CD4-positive, alpha-beta T cell treated with Interleukin-17A for 1 hour (primary cell): ENCODE measurements at regions not wholly inside any gene's neighbourhood (a gene's known extent, or its start where the extent isn't known, plus 50 kb on each side); places are given as distances from the start of the nearest gene placed in this dataset.

Experiments used
- DNase-seq: peaks from one replicate; pipeline ENCODE4 v3.0.0-alpha.2; 2020

DNA sequence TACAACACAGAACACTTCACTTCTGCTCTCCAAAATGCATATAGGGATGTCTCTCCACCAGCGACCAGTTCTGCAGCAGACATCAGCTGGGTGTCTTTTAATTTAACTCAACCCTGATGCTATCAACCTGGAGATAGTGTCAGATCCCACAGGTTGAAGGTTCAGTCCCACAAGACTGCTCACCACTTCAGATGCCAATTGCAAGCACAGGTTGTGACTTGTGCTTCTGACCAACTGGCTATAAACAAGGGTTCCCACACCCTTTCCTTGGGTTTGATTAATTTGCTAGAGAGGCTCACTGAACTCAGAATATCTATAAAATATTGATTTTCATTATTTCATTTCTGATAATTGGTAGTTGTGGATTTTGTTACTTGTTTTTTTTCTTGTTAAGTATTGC lies 177.4 kb upstream of the HS3ST1 start:
- no peak for DNase-seq

DNA sequence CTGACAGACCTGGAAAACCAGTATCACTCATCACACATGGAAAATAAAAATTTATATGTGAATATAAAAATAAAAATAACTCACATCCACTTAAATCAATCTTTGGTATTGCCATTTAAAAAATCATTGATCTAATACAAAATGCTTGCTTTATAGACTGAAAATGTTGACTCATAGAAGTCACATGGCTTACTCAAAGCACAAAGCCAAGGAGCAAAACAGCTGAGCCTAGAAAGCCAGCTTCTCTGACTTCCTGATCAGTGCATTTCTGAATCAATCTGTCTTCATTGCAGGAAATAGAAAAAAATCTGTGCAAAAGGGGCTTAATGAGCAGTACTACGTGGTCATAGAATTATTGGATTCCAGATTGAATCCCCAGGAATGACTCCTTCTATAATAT lies 176.9 kb upstream of the HS3ST1 start:
- no peak for DNase-seq

DNA sequence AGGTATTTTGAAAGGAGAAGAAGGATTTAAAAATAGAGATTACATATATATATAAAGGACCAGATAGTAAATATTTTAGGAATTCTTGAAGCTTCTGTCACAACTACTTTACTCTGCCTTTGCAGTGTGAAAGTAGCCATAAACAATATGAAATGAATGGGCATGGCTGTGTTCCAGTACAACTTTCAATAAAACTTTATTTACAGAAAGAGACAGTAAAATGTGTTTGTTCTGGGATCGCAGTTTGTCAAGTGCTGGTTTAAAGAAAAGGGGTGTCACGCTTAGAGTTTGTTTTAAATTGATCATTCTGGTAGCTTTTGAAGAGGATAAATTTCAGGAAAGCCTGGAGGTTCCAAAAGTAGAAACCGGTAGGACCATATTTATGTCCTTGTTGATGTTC lies 176.1 kb upstream of the HS3ST1 start:
- DNase-seq: no peak

DNA sequence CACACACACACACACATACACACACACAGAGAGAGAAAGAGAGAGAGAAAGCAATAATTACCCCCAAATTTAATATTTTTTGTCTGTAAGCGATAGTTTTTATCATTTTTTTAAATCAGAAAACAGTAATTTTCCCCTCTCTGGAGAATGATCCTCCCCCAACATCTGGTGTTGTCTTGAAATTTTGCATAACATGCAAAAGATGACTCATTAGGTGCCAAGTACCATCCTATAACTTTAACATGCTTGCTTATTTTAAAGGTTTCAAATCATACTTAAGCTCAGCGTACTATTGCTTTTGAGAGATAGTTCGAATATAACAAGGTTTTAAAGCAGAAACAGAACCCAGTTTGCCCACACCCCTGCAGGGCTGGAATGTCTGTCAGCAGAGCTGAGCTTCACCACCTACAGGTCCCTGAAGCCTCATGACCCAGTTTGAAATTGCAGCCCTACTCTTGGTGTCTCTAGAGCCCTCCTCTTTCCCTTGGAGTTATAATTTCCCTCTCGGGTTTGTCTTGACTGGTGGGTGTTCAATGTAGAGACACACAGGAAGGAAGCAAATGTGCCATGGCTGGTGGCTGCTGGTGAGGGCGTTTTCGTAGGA lies 175.0 kb upstream of the HS3ST1 start:
- no peak for DNase-seq

DNA sequence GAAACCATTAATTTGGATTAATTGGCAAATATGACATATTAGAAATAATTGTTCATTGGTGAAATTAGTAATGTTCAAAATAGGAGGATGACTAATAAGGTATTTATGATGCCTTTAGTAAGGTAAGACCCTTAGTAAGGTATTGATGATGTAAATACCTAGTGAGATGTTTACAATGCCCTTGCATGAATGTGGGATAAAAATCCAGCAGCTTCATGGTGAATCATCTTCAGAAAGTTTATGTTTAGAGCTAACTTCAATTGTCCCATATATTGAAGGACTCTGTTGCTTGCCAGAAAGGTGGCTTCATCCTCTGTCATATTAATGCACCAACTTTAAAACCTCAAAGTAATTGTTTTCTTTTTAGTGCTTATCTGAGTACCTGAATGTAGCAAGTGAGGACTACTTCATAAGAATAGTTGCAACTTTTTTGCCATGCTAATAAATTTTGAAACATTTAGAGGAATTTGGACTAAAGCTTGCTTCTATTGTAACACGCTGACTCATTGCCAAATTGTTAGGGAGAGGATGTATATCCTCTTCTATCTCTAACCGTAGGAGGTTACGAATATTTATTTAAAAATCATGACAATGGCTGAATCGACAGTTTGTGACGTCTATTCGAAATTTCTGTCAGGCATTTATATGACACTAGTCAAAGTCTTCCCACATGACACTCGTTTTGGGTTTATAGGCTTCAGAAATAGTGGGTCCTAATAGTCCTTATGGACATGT lies 174.1 kb upstream of the HS3ST1 start:
- no peak for DNase-seq

DNA sequence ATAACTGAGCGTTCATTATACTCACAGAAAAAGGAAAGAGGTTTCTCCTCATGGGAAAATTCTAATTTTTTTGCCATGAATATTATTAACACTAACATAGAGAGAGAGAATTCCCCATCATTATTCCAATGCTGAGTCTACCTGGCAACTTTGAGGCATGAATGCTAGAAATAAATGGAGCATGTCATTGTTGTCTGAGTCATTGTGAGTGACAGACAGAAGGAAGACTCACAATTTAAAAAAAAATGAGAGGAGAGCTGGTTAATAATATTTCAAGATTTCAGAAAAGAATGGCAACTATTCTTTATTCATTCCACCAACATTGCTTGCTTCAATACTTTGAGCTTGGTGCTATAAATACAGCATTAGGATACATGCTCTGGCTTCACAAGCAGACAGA lies 170.4 kb upstream of the HS3ST1 start:
- no peak for DNase-seq

DNA sequence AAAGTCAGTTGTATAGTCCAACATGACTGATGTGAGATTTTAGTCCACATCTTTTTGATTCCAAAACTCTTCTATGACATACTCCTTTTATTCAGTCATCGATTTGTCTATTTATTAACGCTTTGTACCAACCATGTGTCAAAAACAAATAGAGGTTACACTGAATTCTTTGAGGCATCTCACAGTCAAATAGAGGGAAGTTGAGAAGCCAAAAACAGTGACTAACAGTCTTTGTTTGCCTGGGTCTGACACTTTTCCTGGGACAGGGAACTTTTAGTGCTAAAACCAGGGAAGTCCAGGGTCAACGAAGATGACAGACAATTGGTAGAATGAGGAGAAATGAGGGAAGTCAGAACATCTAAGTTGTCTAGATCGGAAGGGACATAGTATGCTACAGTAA lies 169.9 kb upstream of the HS3ST1 start:
- no peak for DNase-seq

DNA sequence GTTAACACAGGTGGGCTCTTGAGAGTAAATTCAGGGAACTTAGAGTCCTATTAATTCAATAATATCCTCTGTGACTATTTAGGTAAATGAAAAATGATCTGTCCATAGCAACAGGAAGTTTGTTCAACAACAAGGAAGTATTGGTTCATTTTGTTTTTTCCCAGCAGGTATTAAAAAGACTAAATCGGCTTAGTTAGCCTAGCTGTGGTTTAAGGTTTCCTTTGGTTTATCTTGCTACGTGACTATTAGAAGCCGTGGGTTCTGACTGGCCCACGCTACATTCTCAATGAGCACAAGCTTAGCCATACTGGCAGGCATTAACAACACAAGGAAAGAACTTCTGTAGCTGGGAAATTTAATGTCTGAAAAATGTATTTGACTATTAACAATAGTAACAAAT lies 168.8 kb upstream of the HS3ST1 start:
- no peak for DNase-seq

DNA sequence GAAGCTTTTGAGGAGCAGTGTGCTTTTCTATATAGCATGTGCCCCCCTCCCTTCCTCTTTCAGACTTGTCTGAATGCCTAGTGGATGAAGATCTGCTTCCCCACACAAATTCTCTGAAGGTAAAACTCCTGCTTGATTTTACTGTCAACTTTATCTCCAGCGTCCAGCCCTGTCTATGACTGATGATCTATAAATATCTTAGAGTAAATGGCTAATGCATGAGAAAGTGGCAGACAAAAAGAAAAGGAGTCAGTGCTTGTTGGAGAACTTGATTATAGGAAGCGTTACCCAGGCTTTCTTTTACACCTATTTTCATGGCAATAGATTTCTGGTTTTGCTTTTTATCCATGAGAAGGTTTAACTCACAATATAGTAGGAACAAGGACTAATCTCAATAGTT lies 168.3 kb upstream of the HS3ST1 start:
- no peak for DNase-seq

DNA sequence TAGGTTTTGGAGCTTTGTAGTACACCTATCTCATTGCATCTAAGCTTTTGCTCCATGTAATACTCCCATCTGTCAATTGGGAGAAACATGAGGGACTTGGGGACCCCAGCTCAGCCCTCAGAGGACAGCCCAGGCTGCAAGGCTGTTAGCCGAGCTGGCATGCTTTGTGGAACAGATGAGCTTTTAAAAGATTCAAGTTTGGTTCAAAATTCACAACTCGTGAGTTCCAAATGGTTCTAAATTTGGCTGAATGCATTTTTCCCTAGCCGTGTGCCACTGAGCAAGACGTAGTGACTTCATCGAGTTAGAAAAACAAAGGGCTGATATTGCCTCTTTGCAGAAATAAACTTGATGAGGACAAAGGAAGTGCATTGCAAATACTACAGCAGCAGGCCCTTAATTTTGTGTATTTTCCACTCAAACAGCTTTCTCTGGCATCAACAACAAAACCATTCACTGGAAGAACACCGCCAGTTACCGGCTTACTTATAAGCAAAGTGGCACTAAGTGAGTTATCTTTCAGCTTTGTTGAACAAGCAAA lies 165.0 kb upstream of the HS3ST1 start:
- DNase-seq: no peak

DNA sequence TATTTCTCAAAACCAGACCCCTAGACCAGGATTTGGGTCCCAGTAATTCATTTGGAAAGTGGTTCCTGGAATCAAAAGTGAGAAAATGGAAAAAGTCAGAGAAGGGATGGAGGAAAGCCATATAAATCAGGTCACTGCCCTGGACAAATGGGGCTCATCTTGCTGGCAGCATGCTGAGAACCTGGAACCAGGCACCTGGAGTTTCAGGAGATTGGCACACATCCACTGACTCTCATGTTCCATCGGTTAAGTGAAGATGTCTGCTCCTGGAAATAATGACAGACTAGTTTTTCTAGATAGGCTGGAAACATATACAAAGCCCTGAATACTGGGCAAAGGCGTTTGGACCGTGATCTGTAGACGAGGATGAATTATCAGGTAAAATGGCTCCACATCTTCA lies 163.6 kb upstream of the HS3ST1 start:
- DNase-seq: no peak

DNA sequence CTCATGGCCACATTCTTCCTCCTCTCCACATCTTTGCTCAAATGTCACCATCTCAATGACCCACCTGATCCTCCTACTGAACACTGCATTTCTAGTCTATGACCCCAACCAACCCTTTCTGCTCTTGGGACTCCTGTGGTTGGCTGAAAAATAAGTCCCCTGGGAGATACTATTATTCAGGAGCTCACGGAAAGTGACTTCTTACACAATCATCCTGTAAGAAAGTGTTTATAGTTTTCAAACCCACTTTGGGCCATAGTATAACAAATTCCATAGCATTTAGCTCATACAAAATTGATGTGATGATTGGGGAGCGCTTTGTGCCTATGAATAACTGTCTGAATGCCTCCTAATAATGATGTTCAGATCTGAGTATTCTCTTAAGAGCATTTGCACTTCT lies 161.4 kb upstream of the HS3ST1 start:
- DNase-seq: no peak

DNA sequence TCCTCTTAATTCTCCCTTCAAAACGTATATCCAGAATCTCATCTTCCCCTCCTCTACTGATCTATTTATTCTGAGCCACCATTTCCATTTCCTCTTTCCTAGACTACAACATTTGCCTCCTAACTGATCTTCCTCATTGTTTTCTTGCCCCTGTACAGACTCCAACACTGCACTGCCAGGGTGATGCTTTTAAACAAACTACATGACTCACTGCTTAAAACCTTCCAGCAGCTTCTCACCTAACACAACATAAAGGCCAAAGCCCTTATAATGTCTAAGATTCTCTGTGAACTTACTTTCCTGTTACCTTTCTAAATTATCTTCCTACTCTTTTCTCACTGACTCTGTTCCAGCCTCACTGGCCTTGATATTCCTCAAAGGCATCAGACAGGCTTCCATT lies 161.0 kb upstream of the HS3ST1 start:
- DNase-seq: no peak

DNA sequence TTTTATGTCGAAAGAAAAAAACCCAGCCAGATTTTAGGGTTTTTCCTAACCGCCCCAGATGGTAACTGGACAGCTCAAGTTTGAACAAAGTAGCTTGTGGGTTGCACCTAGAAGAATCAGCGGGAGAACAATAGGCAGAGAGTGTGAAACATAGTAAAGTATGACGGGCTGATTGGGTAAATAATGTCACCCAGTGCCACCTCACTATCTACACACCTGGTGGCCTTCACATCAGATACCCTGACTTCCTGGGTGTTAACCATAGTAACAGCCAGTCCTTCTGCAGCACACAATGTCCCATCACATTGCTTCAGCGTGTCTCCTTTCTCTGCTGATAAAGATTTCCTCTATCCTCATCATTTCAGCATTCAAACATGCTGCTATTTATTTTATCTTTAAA lies 159.1 kb upstream of the HS3ST1 start:
- no peak for DNase-seq

DNA sequence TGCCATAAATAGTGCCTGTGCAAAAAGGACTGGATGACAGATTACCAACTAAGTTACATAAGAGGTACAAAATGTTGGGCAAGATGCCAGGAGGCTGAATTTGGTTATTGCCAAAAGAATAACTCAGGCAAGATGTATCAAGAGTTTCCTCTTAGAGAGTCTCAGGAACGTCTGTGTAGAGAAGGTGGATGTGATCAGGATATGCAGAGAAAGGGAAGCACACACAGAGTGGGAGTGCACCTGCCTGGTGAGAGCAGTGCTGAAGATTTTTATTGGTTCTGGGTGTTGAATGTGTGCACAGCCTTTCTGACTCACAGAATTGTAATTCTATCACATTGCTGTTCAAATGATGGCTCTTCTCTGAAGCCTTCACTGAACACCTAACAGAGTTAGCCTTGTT lies 156.8 kb upstream of the HS3ST1 start:
- no peak for DNase-seq

DNA sequence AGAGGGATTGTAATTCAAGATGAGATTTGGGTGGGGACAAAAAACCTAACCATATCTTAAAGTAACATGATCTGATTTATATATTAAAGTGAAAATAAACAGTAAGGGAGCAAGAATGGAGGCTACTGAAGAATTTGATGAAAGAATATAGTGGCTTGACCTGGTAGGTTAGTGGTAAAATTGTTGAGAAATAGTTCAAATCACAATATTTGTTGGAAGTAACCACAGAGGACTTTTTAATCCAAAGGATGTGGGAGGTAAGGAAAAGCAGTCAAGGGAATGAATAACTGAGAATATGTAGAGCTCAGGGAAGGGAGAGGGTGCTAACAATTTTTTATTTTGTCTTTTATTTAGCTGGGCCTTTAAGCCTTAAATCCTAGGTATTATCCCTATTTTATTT lies 139.8 kb upstream of the HS3ST1 start:
- DNase-seq: no peak

DNA sequence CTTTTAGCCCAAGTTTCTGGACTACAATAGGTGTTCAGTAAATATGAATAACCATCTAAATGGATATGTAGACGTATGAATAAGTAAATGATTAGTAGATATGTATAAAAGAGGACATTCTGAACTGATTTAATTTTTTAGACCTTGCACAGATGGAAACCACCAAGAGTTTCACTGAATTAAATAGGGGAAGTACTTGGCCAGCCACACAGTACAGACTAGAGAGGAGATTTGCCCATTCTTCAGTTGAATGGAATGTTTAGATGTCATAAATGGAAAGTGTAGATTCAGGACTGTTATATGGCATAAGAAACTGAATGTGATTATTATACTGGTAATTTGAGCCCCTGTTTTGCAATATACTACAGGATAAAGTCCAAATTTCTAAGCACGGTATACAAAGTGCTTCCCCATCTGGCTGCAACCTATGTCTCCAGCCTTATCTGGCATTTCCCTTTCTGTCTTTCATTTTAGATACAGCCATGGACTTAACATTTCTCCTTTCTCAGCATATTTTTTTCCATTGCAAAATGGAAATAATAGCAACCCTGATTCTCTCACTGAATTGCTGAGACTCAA lies 137.8 kb upstream of the HS3ST1 start:
- DNase-seq: no peak

DNA sequence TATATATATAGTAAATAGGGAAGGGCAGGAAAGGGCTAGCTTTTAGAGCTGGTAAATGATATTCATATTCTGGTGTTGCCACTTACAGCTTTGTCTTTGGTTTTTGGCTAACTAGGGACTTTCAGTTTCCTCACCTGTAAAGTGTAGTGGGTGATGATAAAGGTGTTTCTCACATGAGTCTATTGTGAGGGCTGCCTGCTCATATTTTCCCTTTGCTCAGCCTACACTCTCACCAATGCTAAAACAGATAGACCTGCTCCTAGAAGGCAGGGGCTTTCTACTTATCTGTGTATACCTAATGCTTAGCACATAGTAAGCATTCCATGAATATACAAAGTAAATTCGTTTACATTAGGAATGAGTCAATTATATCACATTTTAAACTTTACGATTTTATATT lies 137.2 kb upstream of the HS3ST1 start:
- DNase-seq: no peak

DNA sequence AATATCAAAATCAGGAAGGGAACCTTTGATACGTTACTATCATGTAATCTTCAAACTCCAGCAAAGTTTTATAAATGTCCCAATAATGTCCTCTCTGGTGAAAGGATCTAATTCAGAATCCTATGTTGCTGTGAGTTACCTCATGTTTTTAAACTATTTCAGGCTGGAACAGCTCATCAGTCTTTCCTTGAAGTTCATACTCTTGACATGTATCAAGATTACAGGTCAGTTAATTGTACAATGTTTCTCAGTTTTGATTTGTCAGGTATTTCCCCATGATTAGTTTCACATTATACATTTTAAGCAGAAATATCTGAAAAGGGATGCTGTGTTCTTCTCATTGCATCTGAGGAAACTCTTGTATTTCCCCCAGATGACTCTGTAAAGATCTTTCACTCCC lies 136.5 kb upstream of the HS3ST1 start:
- DNase-seq: no peak

DNA sequence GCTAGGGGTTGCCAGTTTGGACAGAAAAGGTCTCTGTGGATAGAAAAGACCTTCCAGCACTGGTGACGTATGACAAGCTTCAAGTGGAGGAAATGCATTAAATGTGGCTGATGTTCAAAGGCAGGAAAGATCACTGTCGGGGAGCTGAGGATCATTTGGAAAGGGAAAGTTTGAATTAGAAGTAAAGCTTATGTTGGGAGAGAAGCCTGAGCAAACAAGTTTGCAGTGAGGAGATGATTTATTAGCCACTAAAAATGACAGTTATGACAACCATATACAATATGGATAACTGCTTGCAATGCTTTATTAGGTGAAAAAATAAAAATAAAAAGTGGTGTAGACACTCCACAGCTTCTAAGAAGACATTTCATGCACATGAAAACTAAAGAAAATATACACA lies 135.3 kb upstream of the HS3ST1 start:
- DNase-seq: no peak

DNA sequence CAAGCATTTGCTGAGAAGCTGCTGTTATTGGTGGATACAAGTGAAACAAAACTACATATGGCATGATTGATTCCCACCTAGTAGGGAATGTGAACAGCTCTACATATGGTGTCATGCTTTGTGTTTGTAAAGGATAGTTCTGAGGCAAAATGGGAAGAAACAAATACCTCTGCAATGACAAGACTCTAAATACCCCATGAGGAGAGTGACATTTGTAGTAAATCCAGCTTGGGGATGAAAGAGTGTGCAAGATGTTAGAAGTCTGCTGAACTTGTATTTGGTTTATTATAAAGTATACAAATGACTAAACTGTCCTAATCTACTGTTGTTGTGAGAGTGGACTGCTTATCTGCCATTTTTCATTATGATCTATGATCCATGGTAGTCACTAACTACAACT lies 120.8 kb upstream of the HS3ST1 start:
- no peak for DNase-seq

DNA sequence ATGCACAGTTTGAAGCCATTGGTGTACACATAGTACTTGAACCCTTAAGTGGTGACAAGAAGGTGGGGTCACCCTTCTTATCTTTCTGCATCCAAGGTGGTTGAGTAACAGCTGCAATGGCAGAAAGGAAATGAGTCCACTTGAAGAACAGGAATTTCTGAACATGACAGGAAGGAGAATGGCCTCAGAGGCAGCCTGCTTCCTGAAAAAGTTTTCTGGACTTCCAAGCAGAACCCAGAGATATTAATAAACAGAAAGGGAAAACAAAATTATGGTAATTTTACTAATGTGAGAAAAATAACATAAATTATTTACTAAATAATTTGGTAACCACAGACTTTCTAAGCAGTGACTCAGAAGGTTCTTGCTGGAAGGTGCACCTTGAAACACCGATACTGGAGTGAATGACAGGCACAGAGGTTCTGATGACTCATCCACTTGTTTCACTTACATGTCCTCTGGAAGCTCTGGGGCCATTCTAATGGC lies 119.9 kb upstream of the HS3ST1 start:
- no peak for DNase-seq

DNA sequence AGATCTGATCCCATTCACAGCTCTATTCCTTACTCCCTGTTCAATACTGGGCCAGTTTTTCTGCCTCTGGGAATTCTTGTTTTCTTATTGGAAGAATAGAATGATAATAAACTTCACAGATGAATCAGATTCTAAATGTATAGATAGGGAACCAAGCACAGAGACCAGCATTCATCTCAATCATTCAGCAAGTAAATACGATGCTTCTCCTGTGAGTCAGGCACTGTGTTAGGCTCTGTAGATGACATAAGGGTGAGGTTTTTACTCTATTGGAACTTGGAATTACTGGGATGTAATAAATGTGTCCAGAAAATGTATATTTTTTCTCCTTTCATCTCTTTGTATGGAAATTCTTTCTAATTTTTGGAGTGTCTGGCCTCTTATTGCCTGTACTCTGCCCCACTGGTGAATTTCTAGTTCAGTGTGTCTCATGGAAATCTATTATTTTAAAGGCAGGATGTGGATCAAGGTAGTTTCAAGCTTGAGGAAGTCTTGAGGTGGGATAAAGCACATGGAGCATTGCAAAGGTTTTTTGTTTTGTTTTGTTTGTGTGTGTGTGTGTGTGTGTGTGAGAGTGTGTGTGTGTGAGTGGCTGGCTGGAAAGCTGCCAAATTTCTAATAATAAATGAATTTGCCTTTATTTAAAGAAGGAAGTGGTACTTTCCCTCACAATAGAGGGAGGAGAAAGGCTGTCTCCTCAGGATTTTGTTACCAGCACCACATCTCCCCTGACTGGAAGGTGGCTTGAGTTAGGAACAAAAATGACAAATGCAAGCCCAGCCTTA lies 117.9 kb upstream of the HS3ST1 start:
- DNase-seq: no peak

DNA sequence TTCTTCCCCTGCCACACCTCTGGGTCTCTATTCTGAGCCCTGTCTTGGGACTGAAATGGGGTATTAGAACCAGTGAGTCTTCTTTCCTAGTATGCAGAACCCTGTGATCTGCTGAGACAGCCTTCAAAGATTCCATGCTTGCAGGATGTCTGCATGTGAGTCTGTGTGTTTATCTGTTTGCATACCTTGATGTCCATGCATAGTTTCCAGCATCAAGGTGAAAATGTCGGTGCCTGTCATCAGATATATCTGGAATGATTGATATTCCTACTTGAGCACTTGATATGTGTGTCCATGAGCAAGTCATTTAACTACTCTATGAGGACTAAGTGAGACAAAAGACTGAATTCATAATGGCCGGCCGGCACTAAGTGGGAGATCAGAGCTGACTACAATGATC lies 117.0 kb upstream of the HS3ST1 start:
- no peak for DNase-seq
